Forelimb muscle (tissue), 1 donor: ENCODE measurements at regions not wholly inside any gene's neighbourhood (a gene's known extent, or its start where the extent isn't known, plus 50 kb on each side); places are given as distances from the start of the nearest gene placed in this dataset.

Experiments used
- DNase-seq: peaks from one replicate; pipeline ENCODE4 v3.0.0-alpha.2; 2013; ENCODE audit warnings: low read depth

- DNase-seq: no peak
Measured at GRCh38 chr15:62572797-62573196, 407.7 kb upstream of the C2CD4B start.

DNA sequence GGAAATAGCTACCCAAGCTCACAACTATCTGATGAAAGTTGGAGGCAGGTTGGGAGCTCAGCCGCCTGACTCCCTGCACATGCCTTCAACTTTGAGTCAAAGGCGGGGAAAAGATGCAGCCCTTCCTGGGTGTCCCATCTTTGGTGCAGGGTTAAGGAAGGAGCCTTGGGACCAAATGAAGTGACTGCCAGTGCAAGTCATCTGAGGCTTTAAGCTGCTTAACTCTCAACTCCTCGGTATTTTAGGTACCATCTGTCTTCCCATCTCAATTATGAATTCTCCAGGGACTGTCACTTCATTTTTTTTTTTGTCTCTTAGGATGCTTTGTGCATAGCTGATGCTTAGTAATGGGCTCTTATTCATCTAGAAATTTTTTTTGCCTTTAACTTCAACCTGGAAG lies 408.8 kb upstream of the C2CD4B start:
- DNase-seq: no peak

DNA sequence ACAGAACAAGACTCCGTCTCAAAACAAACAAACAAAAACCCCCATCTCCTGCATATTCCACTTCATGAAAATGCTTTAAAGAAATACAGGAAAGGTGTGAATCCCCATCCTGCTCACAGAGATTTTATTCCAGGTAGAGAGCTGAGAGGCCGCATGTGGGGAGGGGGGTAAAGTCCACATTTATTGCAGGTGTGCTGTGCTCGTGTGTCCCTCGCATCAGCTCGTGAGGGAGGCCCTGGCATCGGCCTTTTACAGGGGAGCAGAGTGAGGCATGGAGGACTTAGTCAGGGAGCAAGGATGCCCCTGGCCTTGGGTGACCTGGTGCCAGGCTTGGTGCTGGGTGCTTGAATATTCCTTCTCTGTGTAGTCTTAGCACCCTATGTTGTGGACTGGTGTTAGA lies 413.5 kb upstream of the C2CD4B start:
- no peak for DNase-seq

- no peak for DNase-seq
Measured at GRCh38 chr15:62578960-62579359, 413.9 kb upstream of the C2CD4B start.

DNA sequence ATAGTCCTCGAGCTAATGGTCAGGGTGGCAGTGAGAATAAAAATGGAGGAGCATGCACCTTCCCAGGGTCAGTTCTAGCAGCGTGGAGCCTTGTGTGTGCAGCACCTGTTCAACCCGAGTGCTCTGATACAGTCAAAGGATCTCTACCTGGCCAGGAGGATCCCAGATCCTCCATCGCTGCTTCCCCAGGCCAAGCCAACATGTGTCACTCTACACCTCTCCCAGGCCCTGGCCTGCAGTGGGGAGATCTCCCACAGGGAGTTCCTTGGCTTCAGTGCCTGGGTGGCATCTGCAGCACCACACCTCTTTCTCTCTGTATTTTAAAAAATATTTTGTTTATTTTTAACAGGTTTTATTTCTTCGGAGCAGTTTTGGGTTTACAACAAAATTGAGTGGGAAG lies 414.8 kb upstream of the C2CD4B start:
- no peak for DNase-seq

DNA sequence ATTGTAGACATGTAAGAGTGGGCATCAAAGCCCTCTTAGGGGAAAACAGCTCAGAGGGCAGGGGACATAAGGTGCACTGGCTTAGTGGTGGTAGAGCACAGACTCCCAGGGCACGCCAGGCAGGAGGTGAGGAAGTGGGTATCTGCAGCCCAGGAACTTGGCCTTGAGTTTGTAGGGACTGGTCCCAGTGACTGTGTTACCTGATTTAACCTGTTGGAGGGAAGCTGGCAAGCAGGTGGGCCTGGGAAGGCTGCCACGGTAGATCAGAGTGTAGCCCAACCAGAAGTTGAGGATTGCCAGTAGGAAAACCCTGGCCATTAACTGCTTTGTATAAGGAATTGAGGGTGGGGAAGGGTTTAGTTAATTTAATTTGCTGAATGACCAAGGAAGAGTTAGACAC lies 417.5 kb upstream of the C2CD4B start:
- no peak for DNase-seq

GRCh38 chr15:62584301-62585235 lies 419.5 kb upstream of the C2CD4B start:
- no peak for DNase-seq

DNA sequence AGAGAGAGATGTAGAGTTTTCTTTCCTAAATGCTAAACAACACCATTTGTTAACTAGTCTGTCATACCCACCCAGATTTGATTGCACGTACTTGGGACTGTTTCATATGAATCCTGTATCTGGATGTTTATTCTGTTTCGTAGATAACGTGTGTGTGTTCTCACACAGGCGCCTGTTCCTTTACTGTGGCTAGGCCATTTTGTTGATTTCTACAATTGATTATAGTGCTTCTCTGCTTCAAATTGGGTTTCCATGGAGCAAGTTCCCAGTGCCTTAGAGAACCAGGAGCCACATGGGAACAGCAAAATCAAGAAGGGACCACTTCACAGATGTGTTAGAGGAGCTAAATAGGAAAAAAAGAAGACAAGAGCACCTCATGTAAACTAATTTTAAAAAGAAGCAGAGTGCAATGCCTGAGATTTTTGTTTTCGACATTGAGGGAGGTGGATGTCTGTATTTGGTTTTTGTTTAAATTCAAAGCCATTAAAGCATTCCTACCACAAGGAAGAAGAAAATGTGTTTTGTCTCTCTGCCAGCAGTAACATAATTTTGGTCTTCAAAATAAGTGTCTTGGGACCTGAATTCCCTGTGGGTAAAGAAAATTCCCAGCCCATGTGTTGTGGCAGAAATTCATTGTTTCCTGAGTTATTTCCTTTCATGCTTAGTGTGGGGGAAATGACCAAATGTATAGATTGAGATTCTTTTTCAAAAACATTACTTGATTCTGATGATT lies 424.0 kb upstream of the C2CD4B start:
- no peak for DNase-seq

DNA sequence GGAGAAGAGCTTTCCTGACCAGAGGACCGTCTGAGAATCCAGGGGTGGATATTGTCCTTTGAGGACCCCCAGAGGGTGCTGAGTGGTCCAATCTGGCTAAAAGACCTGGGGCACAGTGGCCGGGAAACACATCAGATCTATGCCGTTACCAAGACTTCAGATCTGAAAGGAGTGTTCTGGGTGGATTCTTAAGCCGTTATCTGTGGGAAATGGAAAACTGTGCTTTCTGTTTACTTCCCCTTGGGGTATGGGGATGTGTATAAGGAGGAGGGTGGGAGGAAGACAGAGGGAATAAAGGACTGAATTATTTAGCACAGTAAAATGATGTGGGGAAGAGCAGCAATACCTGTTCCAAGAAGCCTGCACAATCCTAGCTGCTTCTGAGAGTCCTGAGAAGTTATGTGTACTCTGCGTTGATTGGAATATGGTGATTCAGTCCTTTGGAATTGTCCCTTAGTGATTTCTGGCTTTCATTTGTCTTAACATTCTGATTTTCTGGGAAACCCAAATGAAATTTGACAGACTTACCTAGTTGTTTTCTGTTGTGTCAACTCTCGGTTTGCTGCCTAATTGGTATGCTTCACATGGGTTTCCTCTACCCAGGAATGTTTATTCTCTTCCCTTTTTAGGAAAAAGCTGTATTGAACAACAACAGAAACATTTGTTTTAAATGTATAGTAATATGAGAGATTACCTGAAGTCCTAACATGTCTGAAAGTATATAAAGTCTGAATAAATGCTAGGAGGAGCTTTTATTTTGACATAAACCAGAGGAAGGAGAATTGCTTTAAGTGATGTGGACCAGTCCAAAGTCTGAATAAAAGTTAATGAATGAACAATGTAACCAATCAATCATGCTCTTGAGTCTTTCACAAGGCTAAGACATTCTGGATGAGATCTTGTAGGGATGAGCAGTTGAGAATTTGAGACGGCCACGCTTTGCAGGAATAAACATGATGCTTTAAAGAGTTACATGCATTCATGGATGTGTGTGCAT lies 427.1 kb upstream of the C2CD4B start:
- no peak for DNase-seq

DNA sequence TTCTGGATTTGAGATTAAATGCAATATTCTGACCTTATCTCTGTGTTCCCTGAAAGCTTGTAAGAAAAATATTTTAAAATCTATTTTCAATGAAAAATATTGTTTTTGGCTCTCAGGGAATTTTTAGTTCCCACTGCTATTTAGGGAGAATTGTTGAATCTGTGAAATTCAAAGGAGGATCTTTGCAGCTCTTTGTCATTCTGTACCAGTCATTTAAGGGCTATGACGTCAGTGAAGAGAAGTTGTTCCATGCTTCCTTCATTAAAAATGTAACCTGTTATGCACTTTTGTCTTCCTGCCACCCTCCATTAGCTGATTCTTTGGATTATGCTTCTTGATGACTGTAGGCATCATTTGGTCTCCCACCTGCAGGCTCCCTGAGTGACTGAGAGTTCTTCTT lies 427.8 kb upstream of the C2CD4B start:
- no peak for DNase-seq

GRCh38 chr15:62593681-62594399 lies 428.8 kb upstream of the C2CD4B start:
- no peak for DNase-seq

GRCh38 chr15:62598217-62598616 lies 433.1 kb upstream of the C2CD4B start:
- no peak for DNase-seq

- no peak for DNase-seq
Measured at GRCh38 chr15:62599791-62600777, 435.0 kb upstream of the C2CD4B start.

GRCh38 chr15:62601777-62602545 lies 436.9 kb upstream of the C2CD4B start:
- DNase-seq: no peak

DNA sequence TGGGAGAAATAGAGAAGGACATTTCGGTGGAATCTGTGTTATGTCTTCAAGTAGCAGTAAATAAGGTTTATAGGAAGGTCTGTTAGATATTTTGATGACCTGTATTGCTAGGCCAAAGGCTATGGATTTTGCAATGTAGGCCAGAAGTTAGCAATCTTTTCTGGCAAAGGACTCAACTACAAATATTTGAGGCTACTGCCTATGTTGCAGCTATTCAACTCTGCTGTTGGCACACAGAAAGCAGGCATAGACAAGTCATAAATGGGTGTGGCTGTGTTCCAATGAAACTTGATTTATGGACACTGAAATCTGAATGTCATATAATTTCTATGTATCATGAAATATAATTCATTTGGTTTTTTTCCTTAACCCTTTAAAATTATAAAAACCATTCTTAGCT lies 438.7 kb upstream of the C2CD4B start:
- no peak for DNase-seq

- DNase-seq: no peak
Measured at GRCh38 chr15:62605282-62605681, 437.3 kb upstream of the TPM1 start.

- DNase-seq: no peak
Measured at GRCh38 chr15:62606376-62607113, 436.0 kb upstream of the TPM1 start.

GRCh38 chr15:62607114-62607462 lies 435.5 kb upstream of the TPM1 start:
- DNase-seq: no peak

- no peak for DNase-seq
Measured at GRCh38 chr15:62607643-62608042, 434.9 kb upstream of the TPM1 start.
